ENCODE measurements at regions not wholly inside any gene's neighbourhood (a gene's known extent, or its start where the extent isn't known, plus 50 kb on each side); places are given as distances from the start of the nearest gene placed in this dataset.

- DNase-seq (ENCODE audit: low read depth), result peak; percentile 30
- H3K4me3 ChIP-seq (ENCODE audit: low read depth, low read length), result no peak overlapping the region
- TF ChIP-seq CTCF (conservative IDR thresholded peaks at IDR 0.05; ENCODE audit: low read depth, low read length), result no peak
These were observed 220.3 kb upstream of the SFRP2 start for GRCh38 chr4:154009191-154009590.

DNA sequence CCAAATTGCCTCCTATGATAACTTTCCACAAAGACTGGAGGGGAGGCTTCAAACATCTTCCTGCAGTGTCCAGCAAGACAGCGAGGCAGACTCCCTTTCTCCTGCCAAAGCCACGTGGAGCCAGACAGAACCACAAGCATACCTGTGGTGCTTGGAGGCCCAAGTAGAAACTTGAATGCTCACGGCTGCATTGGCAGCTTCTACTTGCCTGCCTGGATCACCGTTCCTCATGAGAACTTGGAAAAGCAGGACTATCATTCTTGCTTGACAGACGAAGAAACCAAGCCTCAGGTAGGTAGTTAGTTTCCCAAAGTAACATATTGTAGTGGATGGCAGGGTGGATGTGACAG lies 216.3 kb upstream of the SFRP2 start:
- DNase-seq (ENCODE audit: low read depth), result no peak
- no peak overlapping the region for H3K4me3 ChIP-seq (ENCODE audit: low read depth, low read length)
- TF ChIP-seq CTCF (conservative IDR thresholded peaks at IDR 0.05; ENCODE audit: low read depth, low read length), result no peak

DNA sequence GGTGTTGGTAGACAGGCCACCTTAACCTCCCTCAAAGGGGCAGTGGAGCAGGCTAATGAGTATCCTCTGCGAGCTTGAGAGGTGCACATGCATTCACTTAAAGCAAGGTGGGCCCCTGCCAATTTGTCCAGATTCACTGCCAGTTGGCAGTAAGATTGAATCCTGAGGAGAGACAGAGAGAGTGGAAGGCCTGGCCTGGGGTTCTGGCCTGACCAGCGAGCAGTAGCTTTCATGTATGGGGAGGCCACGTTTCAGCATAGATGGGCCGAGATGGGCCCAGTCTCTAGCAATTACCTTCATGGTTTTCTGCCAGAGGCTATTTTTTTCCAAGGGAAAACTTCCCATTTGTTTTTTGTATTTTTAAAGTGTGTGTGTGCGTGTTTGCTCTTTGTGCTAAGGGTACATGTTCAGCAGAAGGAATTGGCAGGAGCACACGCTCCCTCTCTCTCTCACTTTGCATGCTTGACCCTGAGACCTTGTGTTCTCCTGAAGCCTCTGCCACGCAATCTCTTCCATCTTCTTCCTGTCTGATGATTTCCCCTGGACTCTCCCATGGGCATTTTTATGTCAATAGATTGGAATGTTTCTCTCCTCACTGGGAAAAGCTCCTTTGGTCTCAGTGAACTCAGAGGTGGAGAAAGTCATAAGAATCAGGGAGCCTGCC lies 215.8 kb upstream of the SFRP2 start:
- no peak for TF ChIP-seq CTCF (conservative IDR thresholded peaks at IDR 0.05; ENCODE audit: low read depth, low read length)
- H3K4me3 ChIP-seq (ENCODE audit: low read depth, low read length), result no peak overlapping the region
- peak; percentile 98 for DNase-seq (ENCODE audit: low read depth)

- TF ChIP-seq CTCF (conservative IDR thresholded peaks at IDR 0.05; ENCODE audit: low read depth, low read length), result no peak
- DNase-seq (ENCODE audit: low read depth), result peak; percentile 30
- H3K4me3 ChIP-seq (ENCODE audit: low read depth, low read length), result no peak overlapping the region
These were observed 215.1 kb upstream of the SFRP2 start for GRCh38 chr4:154004016-154004415.

DNA sequence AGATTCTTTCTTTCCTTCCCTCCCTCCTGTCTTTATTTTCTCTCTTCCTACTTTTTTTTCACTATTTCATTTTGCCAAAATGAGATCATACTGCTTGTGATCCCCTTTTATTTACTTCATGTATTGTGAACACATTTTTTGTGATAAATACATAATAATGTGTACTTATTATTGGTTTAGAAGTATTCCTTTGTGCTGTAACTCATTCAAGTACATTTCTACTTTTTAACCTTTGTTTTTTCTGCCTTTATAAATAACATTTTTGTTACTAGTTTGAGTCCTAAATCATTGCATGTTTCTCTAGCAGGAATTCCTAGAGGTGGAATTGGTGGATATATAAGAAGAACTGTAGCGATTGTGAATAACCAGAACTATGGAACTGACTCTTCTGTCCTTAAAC lies 214.5 kb upstream of the SFRP2 start:
- TF ChIP-seq CTCF (conservative IDR thresholded peaks at IDR 0.05; ENCODE audit: low read depth, low read length), result no peak
- no peak overlapping the region for H3K4me3 ChIP-seq (ENCODE audit: low read depth, low read length)
- DNase-seq (ENCODE audit: low read depth), result no peak

GRCh38 chr4:154001193-154001592 lies 212.3 kb upstream of the SFRP2 start:
- H3K4me3 ChIP-seq (ENCODE audit: low read depth, low read length), result no peak overlapping the region
- TF ChIP-seq CTCF (conservative IDR thresholded peaks at IDR 0.05; ENCODE audit: low read depth, low read length), result no peak
- no peak for DNase-seq (ENCODE audit: low read depth)

- H3K4me3 ChIP-seq (ENCODE audit: low read depth, low read length), result no peak overlapping the region
- no peak for TF ChIP-seq CTCF (conservative IDR thresholded peaks at IDR 0.05; ENCODE audit: low read depth, low read length)
These were observed 208.6 kb upstream of the SFRP2 start for GRCh38 chr4:153997516-153997915.

More at GRCh38 chr4:153997516-153997915, 208.6 kb upstream of the SFRP2 start:
- DNase-seq (ENCODE audit: low read depth), result no peak

All from choroid plexus epithelial cell (primary cell).